Upper lobe of left lung (tissue), 4 donors: ENCODE measurements at regions not wholly inside any gene's neighbourhood (a gene's known extent, or its start where the extent isn't known, plus 50 kb on each side); places are given as distances from the start of the nearest gene placed in this dataset.

ENCODE experiments used
- EP300 ChIP-seq, 4 donors: sonication (generic); formaldehyde crosslinking; IDR thresholded peaks; one replicate each; pipeline ENCODE4 v1.5.1; 2017; ENCODE audit warnings: antibody characterized with exemption in 4 of 4, control low read depth in 2 of 4
- POLR2A ChIP-seq, 4 donors: fragments of 450-650 bp; IDR thresholded peaks; one replicate each; pipeline ENCODE4 v1.5.1; 2016 to 2017; ENCODE audit warnings: antibody characterized with exemption in 4 of 4, mild to moderate bottlenecking in 2 of 4
- TF ChIP-seq, protein P1 (sequence below), 6 experiments: fragments of 450-650 bp in 4 of 6; fragments of 200-600 bp in 2 of 6; sonication (generic) in 2 of 6; IDR thresholded peaks; one replicate each; pipeline ENCODE4 v1.5.1; 2016 to 2019; ENCODE audit warnings: antibody characterized with exemption in 6 of 6

DNA sequence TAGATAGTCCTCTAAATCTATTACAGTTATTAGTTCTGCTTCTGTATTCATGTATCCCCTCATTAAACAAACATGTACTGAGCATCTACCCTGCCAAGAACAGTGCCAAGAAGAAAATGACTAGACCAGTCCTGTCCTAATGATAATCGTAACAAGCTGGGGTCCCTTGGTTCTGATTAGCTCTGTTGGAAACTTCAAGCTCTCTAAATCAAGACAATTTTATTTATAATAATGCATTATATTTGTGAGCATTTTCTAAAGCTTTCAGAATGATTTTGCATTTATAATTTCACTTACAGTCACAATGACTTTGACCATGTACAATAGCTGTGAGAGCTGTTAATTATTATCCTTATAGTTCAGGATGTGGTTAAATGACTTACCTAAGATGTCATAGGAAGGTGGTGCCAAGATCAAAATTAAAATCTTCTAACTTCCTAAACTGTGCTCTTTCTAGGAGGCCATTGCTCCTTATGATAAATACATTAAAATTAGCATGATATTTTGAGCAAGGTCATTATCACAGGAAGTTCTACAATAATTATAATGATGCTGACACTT is 336.5 kb upstream of the SLC39A10 start:
- TF ChIP-seq, protein P1, sequence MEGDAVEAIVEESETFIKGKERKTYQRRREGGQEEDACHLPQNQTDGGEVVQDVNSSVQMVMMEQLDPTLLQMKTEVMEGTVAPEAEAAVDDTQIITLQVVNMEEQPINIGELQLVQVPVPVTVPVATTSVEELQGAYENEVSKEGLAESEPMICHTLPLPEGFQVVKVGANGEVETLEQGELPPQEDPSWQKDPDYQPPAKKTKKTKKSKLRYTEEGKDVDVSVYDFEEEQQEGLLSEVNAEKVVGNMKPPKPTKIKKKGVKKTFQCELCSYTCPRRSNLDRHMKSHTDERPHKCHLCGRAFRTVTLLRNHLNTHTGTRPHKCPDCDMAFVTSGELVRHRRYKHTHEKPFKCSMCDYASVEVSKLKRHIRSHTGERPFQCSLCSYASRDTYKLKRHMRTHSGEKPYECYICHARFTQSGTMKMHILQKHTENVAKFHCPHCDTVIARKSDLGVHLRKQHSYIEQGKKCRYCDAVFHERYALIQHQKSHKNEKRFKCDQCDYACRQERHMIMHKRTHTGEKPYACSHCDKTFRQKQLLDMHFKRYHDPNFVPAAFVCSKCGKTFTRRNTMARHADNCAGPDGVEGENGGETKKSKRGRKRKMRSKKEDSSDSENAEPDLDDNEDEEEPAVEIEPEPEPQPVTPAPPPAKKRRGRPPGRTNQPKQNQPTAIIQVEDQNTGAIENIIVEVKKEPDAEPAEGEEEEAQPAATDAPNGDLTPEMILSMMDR (IDR thresholded peaks at IDR 0.05): no peak
- TF ChIP-seq POLR2A (IDR thresholded peaks at IDR 0.05): no peak
- no peak for TF ChIP-seq EP300 (IDR thresholded peaks at IDR 0.05)
